Immature natural killer cell (primary cell): ENCODE measurements at regions not wholly inside any gene's neighbourhood (a gene's known extent, or its start where the extent isn't known, plus 50 kb on each side); places are given as distances from the start of the nearest gene placed in this dataset.

Source experiments
- DNase-seq, 3 donors: peaks; one replicate each; pipeline ENCODE4 v3.0.0; 2022; ENCODE audit warnings: mixed read lengths in 1 of 3
- H3K27ac Mint-ChIP-seq, 6 donors: one replicate each; pipeline ENCODE4 v1.8.0; 2020; ENCODE audit warnings: mixed read lengths in 6 of 6, mild to moderate bottlenecking in 5 of 6, inconsistent platforms in 4 of 6, moderate library complexity in 3 of 6
- H3K27me3 Mint-ChIP-seq, 3 donors: one replicate each; pipeline ENCODE4 v1.8.0; 2020 to 2021; ENCODE audit warnings: low read depth in 3 of 3, mild to moderate bottlenecking in 3 of 3, mixed read lengths in 3 of 3, moderate library complexity in 3 of 3, inconsistent platforms in 1 of 3
- H3K36me3 Mint-ChIP-seq, 3 donors: one replicate each; pipeline ENCODE4 v1.8.0; 2020; ENCODE audit warnings: mixed read lengths in 3 of 3, inconsistent platforms in 2 of 3, mild to moderate bottlenecking in 2 of 3
- H3K4me1 Mint-ChIP-seq, 2 donors: one replicate each; pipeline ENCODE4 v1.8.0; 2020; ENCODE audit warnings: inconsistent platforms in 2 of 2, mild to moderate bottlenecking in 2 of 2, mixed read lengths in 2 of 2, moderate library complexity in 1 of 2
- H3K4me3 Mint-ChIP-seq, 5 donors: one replicate each; pipeline ENCODE4 v1.8.0; 2020; ENCODE audit warnings: mild to moderate bottlenecking in 5 of 5, mixed read lengths in 5 of 5, inconsistent platforms in 3 of 5, moderate library complexity in 3 of 5
- H3K9me3 Mint-ChIP-seq, 6 donors: one replicate each; pipeline ENCODE4 v1.8.0; 2020; ENCODE audit warnings: mild to moderate bottlenecking in 6 of 6, mixed read lengths in 6 of 6, inconsistent platforms in 4 of 6, moderate library complexity in 3 of 6

DNA sequence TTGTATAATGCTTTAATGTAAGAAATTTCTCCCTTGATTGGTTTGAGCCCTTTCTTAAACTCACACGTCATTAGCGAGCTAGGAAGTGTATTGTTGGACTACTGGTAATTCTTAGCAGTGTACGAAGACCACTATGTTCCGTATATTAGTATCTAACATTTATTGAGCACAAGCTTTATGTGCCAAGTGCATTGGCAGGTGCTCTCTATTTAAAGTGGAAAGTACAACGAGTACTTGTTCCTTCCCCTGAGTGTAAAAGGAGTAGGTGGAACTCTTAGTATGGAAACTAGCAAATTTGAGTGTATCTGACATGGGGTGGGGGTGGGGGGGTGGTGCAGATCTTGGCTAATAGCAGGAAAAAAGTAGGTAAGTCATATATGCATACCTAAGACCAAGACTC, 594.7 kb downstream of the FGF9 start:
- H3K4me1 Mint-ChIP-seq, result no peaks in the 10 kb centered on the region
- DNase-seq, result no peak
- H3K36me3 Mint-ChIP-seq, result no peaks in the 10 kb centered on the region
- peaks cover 0 to 3% (median 0%) of the 10 kb centered on the region in 6 donors for H3K9me3 Mint-ChIP-seq
- H3K4me3 Mint-ChIP-seq, result no peak overlapping the region
- peaks cover 0 to 6% (median 0%) of the 10 kb centered on the region in 3 donors for H3K27me3 Mint-ChIP-seq
- H3K27ac Mint-ChIP-seq, result no peak overlapping the region

DNA sequence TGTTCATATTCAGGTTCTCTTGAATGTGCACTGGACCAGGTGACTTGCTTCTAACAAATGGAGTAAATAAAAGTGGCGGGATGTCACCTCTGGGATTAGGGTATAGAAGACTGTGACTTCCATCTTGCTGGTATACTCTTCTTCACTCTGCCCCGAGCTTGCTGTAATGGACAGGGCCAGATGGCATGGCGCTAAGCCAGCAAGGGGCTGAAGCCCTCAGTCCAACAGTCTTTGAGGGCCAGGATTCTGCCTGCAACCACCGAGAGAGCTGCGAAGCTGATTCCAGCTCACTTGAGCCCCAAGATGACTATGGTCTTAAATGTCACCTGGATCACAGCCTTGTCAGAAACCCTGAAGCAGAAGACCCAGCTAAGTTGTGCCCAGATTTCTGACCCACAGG, 600.0 kb downstream of the FGF9 start:
- no peaks in the 10 kb centered on the region for H3K4me1 Mint-ChIP-seq
- DNase-seq, result no peak
- H3K27ac Mint-ChIP-seq, result no peak overlapping the region
- H3K27me3 Mint-ChIP-seq, result no peaks in the 10 kb centered on the region
- H3K4me3 Mint-ChIP-seq, result no peak overlapping the region
- no peaks in the 10 kb centered on the region for H3K36me3 Mint-ChIP-seq
- H3K9me3 Mint-ChIP-seq, result peaks cover 0 to 3% (median 0%) of the 10 kb centered on the region in 6 donors

GRCh38 chr13:22271903-22272302, 601.0 kb downstream of the FGF9 start:
- Mint-ChIP-seq H3K4me1 (no peaks in the 10 kb centered on the region), H3K27me3 (no peaks in the 10 kb centered on the region), H3K36me3 (no peaks in the 10 kb centered on the region), H3K4me3 (no peak overlapping the region), H3K27ac (no peak overlapping the region), H3K9me3 (peaks cover 0 to 3% (median 0%) of the 10 kb centered on the region in 6 donors)
- no peak for DNase-seq

GRCh38 chr13:22275393-22275792, 604.5 kb downstream of the FGF9 start:
- H3K27ac Mint-ChIP-seq, result no peak overlapping the region
- peaks cover 0 to 4% (median 0%) of the 10 kb centered on the region in 3 donors for H3K27me3 Mint-ChIP-seq
- H3K36me3 Mint-ChIP-seq, result no peaks in the 10 kb centered on the region
- no peaks in the 10 kb centered on the region for H3K4me1 Mint-ChIP-seq
- no peak overlapping the region for H3K4me3 Mint-ChIP-seq
- DNase-seq, result no peak
- no peaks in the 10 kb centered on the region for H3K9me3 Mint-ChIP-seq

GRCh38 chr13:22276616-22277015, 605.7 kb downstream of the FGF9 start:
- no peak for DNase-seq
- Mint-ChIP-seq H3K4me1 (no peaks in the 10 kb centered on the region), H3K27me3 (peaks cover 0 to 7% (median 0%) of the 10 kb centered on the region in 3 donors), H3K27ac (no peak overlapping the region), H3K9me3 (no peaks in the 10 kb centered on the region), H3K4me3 (no peak overlapping the region), H3K36me3 (no peaks in the 10 kb centered on the region)

- peak; percentile 26 to 48 (median 29) for DNase-seq
- no peak overlapping the region for H3K4me3 Mint-ChIP-seq
- no peak overlapping the region for H3K27ac Mint-ChIP-seq
- H3K36me3 Mint-ChIP-seq, result no peaks in the 10 kb centered on the region
- no peaks in the 10 kb centered on the region for H3K4me1 Mint-ChIP-seq
- no peaks in the 10 kb centered on the region for H3K9me3 Mint-ChIP-seq
- peaks cover 0 to 7% (median 0%) of the 10 kb centered on the region in 3 donors for H3K27me3 Mint-ChIP-seq
Observed at GRCh38 chr13:22278336-22278929, 607.6 kb downstream of the FGF9 start.

GRCh38 chr13:22285867-22286266, 615.0 kb downstream of the FGF9 start:
- no peaks in the 10 kb centered on the region for H3K4me1 Mint-ChIP-seq
- no peak overlapping the region for H3K4me3 Mint-ChIP-seq
- no peak for DNase-seq
- no peaks in the 10 kb centered on the region for H3K36me3 Mint-ChIP-seq
- H3K9me3 Mint-ChIP-seq, result no peaks in the 10 kb centered on the region
- peaks cover 0 to 18% (median 1%) of the 10 kb centered on the region in 3 donors for H3K27me3 Mint-ChIP-seq
- H3K27ac Mint-ChIP-seq, result no peak overlapping the region

DNA sequence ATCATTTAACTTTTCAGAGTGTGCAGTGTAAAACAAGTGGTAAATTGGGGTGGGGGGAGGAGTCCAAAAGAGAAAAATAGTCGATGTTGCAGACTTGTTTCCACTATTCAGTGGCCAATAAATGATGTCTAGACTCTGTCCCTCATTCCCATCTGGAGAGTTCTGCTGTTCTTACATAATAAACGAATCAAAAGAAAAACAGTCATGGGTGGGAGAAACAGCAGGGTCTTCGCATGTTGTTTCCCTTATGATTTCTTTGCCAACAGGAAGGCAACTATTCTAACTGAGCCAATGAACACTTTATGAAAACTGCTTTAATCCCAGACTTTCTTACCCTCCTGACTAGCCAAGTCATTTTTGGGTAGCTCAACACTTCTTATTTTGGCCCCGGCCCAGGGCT, 615.5 kb downstream of the FGF9 start:
- Mint-ChIP-seq H3K27me3 (peaks cover 0 to 18% (median 1%) of the 10 kb centered on the region in 3 donors), H3K9me3 (no peaks in the 10 kb centered on the region), H3K27ac (no peak overlapping the region), H3K4me1 (no peaks in the 10 kb centered on the region), H3K36me3 (no peaks in the 10 kb centered on the region), H3K4me3 (no peak overlapping the region)
- DNase-seq, result no peak

DNA sequence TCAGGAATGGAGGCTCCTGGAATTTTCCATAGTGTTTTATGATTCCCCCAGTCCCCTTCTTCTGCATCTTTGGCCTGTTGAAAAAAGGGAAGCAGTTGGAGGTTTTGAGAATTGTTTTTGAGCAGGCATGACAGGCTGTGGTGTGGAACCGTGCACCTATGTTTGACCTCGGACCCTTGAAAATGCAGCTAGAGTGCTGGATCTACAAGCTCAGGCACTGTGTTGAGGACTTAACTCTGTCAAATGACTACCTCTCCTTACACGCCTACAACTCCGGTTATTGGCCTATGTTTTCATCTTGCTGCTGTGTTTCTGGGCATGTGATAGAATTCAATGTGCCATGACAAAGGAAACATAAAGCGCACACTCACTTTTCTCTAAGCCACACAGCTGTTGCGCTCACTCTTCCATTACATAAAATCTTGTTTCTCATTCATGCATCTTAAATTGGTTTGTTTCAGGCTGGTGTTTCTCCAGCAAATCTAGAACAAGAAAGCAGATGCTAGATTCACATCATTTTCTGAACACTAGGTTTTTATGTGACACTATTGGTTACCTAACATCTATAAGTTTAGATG, 616.6 kb downstream of the FGF9 start:
- Mint-ChIP-seq H3K4me1 (no peaks in the 10 kb centered on the region), H3K27ac (no peak overlapping the region), H3K36me3 (no peaks in the 10 kb centered on the region), H3K27me3 (peaks cover 0 to 18% (median 1%) of the 10 kb centered on the region in 3 donors), H3K9me3 (no peaks in the 10 kb centered on the region), H3K4me3 (no peak overlapping the region)
- no peak for DNase-seq

GRCh38 chr13:22288496-22288895, 617.6 kb downstream of the FGF9 start:
- no peak overlapping the region for H3K27ac Mint-ChIP-seq

GRCh38 chr13:22289711-22290110, 618.8 kb downstream of the FGF9 start:
- H3K27me3 Mint-ChIP-seq, result peaks cover 1 to 20% (median 5%) of the 10 kb centered on the region in 3 donors
- H3K9me3 Mint-ChIP-seq, result no peaks in the 10 kb centered on the region
- H3K36me3 Mint-ChIP-seq, result no peaks in the 10 kb centered on the region
- DNase-seq, result no peak
- no peaks in the 10 kb centered on the region for H3K4me1 Mint-ChIP-seq
- H3K27ac Mint-ChIP-seq, result no peak overlapping the region
- no peak overlapping the region for H3K4me3 Mint-ChIP-seq

More at GRCh38 chr13:22288496-22288895, 617.6 kb downstream of the FGF9 start:
- Mint-ChIP-seq H3K4me3 (no peak overlapping the region), H3K36me3 (no peaks in the 10 kb centered on the region), H3K9me3 (no peaks in the 10 kb centered on the region), H3K27me3 (peaks cover 1 to 20% (median 4%) of the 10 kb centered on the region in 3 donors), H3K4me1 (no peaks in the 10 kb centered on the region)
- no peak for DNase-seq

DNA sequence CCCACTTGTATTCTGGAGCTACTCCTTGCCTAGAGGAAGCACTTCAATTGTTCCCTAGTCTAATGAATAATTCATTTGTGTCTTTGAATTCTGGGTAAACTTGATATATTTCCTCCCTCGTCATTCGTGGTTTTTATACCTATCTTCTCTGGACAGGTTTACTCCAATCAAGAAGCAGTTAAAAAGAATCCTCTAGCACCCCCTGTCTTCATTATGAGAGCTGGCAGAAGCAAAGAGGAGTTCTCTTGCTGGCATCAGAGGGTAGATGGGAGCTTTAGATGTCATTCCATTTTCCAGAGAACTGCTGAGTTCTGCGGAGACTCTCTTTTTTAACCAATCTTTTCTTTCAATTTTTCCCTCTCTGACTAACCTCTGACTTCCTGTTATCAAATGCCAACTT, 627.7 kb downstream of the FGF9 start:
- Mint-ChIP-seq H3K4me1 (no peaks in the 10 kb centered on the region), H3K27ac (no peak overlapping the region), H3K9me3 (peaks cover 0 to 7% (median 3%) of the 10 kb centered on the region in 6 donors), H3K4me3 (no peak overlapping the region), H3K36me3 (no peaks in the 10 kb centered on the region), H3K27me3 (peaks cover 1 to 8% (median 1%) of the 10 kb centered on the region in 3 donors)
- no peak for DNase-seq

GRCh38 chr13:22311734-22312404, 641.0 kb downstream of the FGF9 start:
- H3K27ac Mint-ChIP-seq, result no peak overlapping the region
- peaks cover 2 to 4% (median 2%) of the 10 kb centered on the region in 3 donors for H3K27me3 Mint-ChIP-seq
- H3K9me3 Mint-ChIP-seq, result peaks cover 0 to 11% (median 3%) of the 10 kb centered on the region in 6 donors
- H3K36me3 Mint-ChIP-seq, result no peaks in the 10 kb centered on the region
- no peaks in the 10 kb centered on the region for H3K4me1 Mint-ChIP-seq
- no peak for DNase-seq
- H3K4me3 Mint-ChIP-seq, result no peak overlapping the region

DNA sequence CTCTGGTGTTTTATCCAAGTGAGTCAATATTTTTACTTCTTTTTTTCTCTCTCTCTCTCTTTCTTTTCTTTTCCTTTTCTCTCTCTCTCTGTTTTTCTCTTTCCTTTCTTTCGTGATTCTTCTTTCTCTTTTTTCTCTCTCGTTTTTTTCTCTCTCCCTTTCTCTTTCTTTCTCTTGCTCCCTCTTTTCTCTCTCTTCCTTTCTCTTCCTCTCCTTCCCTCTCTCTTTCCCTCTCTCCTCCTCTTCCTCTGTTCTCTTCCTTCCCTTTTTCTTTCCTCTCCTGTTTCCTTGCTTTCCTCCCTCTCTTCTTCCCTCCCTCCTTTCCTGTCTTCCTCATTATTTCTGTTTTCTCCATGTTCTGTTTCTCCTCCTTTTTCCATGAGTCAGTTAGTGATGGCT, 641.5 kb downstream of the FGF9 start:
- Mint-ChIP-seq H3K4me1 (no peaks in the 10 kb centered on the region), H3K27me3 (peaks cover 2 to 4% (median 2%) of the 10 kb centered on the region in 3 donors), H3K9me3 (peaks cover 0 to 10% (median 3%) of the 10 kb centered on the region in 6 donors), H3K4me3 (no peak overlapping the region), H3K36me3 (no peaks in the 10 kb centered on the region), H3K27ac (no peak overlapping the region)
- DNase-seq, result no peak
